ENCODE measurements at regions not wholly inside any gene's neighbourhood (a gene's known extent, or its start where the extent isn't known, plus 50 kb on each side); places are given as distances from the start of the nearest gene placed in this dataset.

GRCh38 chr13:75938811-75939560 lies 302.9 kb downstream of the LMO7 start:
- 71 to 76% methylated on average over 2 of the region's 2 CpGs for WGBS, 2 donors
- H3K36me3 ChIP-seq (replicated peaks in 1 of 2; ENCODE audit: insufficient read depth in 1 of 2, low read depth in 2 of 2), result no peaks in the 10 kb centered on the region
- ATAC-seq, result no peak
- TF ChIP-seq POLR2A (IDR thresholded peaks at IDR 0.05), result no peak
- no peak for TF ChIP-seq CTCF (IDR thresholded peaks at IDR 0.05)
- no peaks in the 10 kb centered on the region for H3K27me3 ChIP-seq
- DNase-seq, result no peak
- intact Hi-C loops (cut with DNase I), result no loop called here
- no peaks in the 10 kb centered on the region for H3K9me3 ChIP-seq
- H3K4me1 ChIP-seq, result no peaks in the 10 kb centered on the region
- H3K27ac ChIP-seq, result no peak overlapping the region
- H3K4me3 ChIP-seq, result no peak overlapping the region

- 89 to 97% methylated on average over 1 of the region's 1 CpG for WGBS, 2 donors
- no peaks in the 10 kb centered on the region for H3K9me3 ChIP-seq
These were observed 300.7 kb downstream of the LMO7 start for GRCh38 chr13:75936791-75937190.

GRCh38 chr13:75935805-75936204 lies 299.7 kb downstream of the LMO7 start:
- DNase-seq (no peak), ATAC-seq (no peak)
- H3K4me1 ChIP-seq, result no peaks in the 10 kb centered on the region
- WGBS, 2 donors, result 81 to 95% methylated on average over 2 of the region's 2 CpGs
- H3K36me3 ChIP-seq (replicated peaks in 1 of 2; ENCODE audit: insufficient read depth in 1 of 2, low read depth in 2 of 2), result no peaks in the 10 kb centered on the region
- H3K27ac ChIP-seq, result no peak overlapping the region
- H3K4me3 ChIP-seq, result no peak overlapping the region
- no peaks in the 10 kb centered on the region for H3K27me3 ChIP-seq
- no peaks in the 10 kb centered on the region for H3K9me3 ChIP-seq
- TF ChIP-seq CTCF (IDR thresholded peaks at IDR 0.05) (no peak), POLR2A (IDR thresholded peaks at IDR 0.05) (no peak)
- intact Hi-C loops (cut with DNase I), result no loop called here

More at GRCh38 chr13:75936791-75937190, 300.7 kb downstream of the LMO7 start:
- Histone ChIP-seq H3K27me3 (no peaks in the 10 kb centered on the region), H3K4me1 (no peaks in the 10 kb centered on the region), H3K27ac (no peak overlapping the region), H3K36me3 (replicated peaks in 1 of 2; ENCODE audit: insufficient read depth in 1 of 2, low read depth in 2 of 2) (no peaks in the 10 kb centered on the region), H3K4me3 (no peak overlapping the region)
- DNase-seq (no peak), ATAC-seq (no peak)
- TF ChIP-seq POLR2A (IDR thresholded peaks at IDR 0.05) (no peak), CTCF (IDR thresholded peaks at IDR 0.05) (no peak)
- intact Hi-C loops (cut with DNase I), result no loop called here

- no peaks in the 10 kb centered on the region for H3K4me1 ChIP-seq
- no peak for TF ChIP-seq CTCF (IDR thresholded peaks at IDR 0.05)
- TF ChIP-seq POLR2A (IDR thresholded peaks at IDR 0.05), result no peak
- intact Hi-C loops (cut with DNase I), result no loop called here
- H3K9me3 ChIP-seq, result no peaks in the 10 kb centered on the region
- no peaks in the 10 kb centered on the region for H3K27me3 ChIP-seq
- no peak for ATAC-seq
- WGBS, 2 donors, result 30 to 43% methylated on average over 1 of the region's 1 CpG
- H3K4me3 ChIP-seq, result no peak overlapping the region
- DNase-seq, result no peak
- no peaks in the 10 kb centered on the region for H3K36me3 ChIP-seq (replicated peaks in 1 of 2; ENCODE audit: insufficient read depth in 1 of 2, low read depth in 2 of 2)
- no peak overlapping the region for H3K27ac ChIP-seq
These were observed 298.8 kb downstream of the LMO7 start for GRCh38 chr13:75934889-75935288.

GRCh38 chr13:75932636-75933035 lies 296.5 kb downstream of the LMO7 start:
- intact Hi-C loops (cut with DNase I), result no loop called here
- 68 to 70% methylated on average over 4 of the region's 4 CpGs for WGBS, 2 donors
- DNase-seq, result no peak
- no peaks in the 10 kb centered on the region for H3K27me3 ChIP-seq
- no peak for ATAC-seq
- no peak overlapping the region for H3K4me3 ChIP-seq
- no peaks in the 10 kb centered on the region for H3K36me3 ChIP-seq (replicated peaks in 1 of 2; ENCODE audit: insufficient read depth in 1 of 2, low read depth in 2 of 2)
- TF ChIP-seq CTCF (IDR thresholded peaks at IDR 0.05) (no peak), POLR2A (IDR thresholded peaks at IDR 0.05) (no peak)
- H3K9me3 ChIP-seq, result no peaks in the 10 kb centered on the region
- H3K4me1 ChIP-seq, result no peaks in the 10 kb centered on the region
- no peak overlapping the region for H3K27ac ChIP-seq

All from body of pancreas (tissue), 4 donors.